SKM-1 treated with dmso at 0.1 percent for 144 hours (cell line): ENCODE measurements at regions not wholly inside any gene's neighbourhood (a gene's known extent, or its start where the extent isn't known, plus 50 kb on each side); places are given as distances from the start of the nearest gene placed in this dataset.
A peak's percentile ranks its signal among the peaks of the same experiment; 100 is the strongest.

Source experiments
- DNase-seq: peaks from one replicate; lab custom pipeline; 2025; ENCODE audit not compliant: unreplicated experiment; lab: John Stamatoyannopoulos, UW

DNA sequence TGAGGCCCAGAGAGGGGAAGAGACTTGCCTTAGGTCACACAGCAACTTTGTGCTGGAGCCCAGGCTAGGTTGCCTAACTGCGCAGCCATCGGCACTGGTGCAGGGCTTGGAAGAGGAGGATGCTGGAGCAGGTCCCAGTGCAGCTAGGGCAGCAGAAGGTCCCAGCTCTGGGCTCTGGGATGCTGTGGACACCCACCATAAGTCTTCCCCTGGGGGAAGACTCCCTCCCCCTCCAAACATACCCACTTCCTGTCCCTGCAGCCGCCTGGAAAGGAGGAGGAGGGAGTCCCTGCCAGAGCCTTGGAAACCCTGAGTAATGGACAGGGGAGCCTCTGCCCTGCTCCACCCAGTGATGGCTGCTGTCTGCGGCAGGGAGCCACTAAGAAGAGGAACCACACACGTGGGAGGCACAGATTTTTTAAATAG, 93.6 kb downstream of the NCR2 start:
- DNase-seq = no peak

DNA sequence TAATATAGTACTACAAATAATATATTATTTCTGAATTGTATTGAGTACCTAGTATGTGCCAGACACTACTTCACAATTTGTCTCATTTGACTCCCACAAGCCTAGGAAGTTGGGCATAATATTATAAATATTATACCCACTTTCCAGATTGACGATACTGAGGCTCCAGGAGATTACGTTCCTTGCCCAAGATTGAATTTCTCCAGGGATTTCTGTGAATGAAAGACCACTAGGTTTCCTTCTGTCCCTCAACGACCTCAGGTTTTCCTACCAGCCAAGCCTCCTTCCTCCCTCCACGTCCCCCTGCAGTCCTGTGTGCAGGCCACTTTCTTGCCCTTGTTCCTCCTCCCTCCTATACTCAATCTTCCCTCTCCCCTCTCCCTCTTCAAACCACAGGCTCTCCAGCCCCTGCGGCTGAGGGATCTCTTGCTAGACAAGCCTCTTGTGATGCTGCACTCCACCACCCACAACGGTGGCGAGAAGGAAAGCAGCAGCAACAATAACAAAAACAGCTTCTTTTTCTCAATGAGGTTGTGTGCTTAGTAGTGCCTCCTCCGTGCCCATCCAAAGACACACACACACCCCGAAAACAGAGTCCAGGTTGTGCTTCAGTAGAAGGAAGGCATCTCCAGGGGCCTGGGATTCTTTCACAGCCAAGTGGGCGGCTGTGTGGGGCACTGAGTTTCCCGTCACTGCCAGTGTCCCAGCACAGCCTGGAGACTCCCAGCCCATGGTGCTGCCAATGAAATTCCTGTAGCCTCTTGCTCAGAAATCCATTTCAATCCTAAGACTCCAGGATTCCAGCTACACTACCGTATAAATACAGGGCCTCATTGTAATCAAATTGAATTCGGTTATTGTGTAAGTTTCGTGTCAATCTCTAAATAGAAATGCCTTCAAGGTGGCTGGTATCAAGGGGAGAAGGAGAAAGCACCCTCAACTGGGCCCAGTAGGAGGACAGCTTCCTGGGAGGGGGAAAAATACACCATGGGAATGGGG, 94.4 kb downstream of the NCR2 start:
- no peak for DNase-seq

DNA sequence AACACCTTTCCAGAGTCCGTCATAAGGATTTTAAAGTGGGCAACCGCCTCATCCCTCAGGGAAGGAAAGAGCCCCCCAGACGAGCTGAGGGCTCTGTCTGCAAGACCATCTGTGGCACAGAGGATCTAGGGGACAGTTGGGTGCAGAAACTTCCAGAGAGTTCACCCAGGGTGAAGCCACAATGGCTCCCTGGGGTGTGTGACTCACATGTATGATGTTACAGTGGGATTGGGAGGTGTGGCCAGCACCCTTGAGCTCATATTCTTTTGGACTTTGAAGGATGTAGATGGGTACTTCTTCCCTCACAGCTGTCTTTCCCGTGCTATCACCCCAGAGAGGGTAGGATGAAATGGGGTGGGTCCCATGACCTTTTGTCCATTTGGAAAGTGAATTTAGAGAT, 95.5 kb downstream of the NCR2 start:
- no peak for DNase-seq

DNA sequence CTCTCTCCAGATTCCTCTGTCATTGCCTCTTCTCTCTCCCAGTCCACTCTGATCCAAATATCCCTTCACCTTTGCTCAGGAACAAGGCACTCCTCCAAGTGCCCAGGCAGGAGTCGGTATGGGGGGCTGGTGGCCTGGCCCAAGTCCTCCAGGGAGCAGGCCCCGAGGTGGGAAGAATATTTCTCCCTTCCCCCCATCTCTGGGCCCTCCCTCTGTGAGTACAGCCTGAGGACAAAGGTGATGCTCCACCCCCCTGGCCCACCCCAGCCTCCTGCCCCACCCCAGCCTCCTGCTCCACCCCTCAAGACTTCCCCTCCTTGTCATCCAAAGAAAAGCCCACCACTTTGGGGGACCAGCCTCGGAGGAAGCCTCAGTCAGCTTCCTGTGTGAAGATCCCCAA, 96.9 kb downstream of the NCR2 start:
- DNase-seq = no peak

DNA sequence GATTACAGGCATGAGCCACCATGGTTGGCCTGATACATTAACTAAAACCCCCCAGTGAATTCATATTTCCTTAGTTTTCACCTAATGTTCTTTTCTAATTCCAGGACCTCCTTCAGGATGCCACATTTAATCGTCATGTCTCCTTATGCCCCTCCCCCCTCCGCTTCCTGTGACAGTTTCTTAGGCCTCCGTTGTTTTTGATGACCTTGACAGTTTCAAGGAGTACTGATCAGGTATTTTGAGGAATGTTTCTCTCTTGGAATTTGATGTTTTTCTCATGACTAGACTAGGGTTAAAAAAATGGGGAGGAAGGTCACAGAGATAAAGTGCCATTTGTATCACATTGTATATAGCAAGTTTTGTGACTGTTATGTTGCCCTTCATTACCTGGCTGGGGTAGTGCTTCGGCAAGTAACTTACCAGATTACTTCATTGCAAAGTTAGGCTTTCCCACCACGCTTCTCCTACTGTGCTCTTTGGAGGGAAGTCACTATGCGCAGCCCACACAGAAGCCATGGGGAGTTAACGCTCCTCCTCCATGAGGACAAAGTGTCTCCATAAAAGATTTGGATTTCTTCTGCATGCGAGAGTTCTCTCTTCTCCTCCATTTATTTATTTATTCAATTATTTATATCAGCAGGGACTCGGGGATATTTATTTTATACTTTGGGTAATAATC, 99.5 kb downstream of the NCR2 start:
- no peak for DNase-seq

DNA sequence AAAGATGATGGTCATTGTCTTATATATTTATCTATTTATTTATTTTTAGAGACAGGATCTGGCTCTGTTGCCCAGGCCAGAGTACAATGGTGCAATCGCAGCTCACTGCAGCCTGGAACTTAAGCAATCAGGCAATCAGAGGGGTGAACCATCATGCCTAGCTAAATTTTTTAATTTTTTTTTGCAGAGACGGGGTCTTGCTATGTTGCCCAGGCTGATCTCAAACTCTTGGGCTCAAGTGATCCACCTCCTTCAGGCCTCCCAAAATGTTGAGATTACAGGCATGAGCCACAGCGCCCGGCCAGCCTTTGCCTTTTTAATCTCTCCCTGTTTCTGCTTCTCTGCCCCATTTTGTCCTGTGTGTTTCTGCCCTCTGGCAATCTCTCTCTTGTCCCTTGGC, 102.2 kb downstream of the NCR2 start:
- DNase-seq = no peak

DNA sequence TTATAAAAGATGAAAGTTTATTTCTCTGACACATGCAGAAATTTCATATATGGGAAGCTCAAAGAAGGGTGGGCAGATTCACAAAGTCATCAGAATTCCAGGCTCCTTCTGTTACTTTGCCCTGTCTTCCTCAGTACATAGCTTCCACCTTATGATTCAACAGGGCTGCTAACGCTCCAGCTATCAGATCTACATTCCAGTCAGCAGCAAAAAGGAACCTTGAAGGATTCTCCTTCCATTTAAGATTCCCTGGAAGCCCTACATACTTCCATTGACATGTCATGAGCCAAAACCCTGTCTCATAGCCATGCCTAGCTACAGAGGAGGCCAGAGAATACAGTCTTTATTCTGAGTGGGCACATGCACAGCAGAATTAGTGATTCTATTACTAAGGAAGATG, 103.3 kb downstream of the NCR2 start:
- no peak for DNase-seq

DNA sequence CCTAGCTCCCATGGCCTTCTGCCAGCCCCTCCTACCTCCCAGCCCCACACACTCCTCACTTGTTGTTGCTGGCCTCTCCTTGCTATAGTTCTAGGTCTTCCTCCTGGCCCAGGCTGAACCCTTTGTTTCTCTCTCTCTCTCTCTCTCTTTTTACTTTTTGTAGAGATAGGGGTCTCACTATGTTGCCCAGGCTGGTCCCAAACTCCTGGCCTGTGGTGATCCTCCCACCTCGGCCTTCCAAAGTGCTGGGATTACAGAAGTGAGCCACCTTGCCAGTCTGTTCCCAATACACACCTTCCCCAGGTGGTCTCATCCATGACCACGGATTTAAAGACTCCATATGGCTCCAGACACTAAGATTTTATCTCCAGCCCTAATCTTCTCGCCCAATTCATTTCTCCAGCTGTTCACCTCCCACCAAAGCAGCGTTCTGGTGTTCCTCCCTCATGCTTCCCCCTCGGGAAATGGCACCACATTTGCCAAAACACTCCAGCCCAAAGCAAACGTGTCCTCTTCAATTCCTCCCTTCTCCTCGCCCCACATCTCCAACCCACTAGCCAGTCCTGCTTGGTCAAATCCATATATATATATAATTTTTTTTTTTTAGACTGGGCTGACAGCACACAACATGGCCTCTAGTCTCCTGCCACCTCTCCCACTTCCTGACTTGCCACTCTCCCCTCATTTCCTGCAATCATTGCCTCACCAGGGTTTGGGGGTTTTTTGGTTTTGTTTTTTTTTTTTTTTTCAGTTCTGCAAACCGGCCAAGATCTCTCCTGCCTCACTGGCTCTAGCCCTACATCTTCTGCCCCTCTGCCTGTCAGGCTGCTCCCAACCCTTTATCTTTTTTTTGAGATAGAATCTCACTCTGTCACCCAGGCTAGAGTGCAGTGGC, 104.4 kb downstream of the NCR2 start:
- peak; percentile 77 for DNase-seq

DNA sequence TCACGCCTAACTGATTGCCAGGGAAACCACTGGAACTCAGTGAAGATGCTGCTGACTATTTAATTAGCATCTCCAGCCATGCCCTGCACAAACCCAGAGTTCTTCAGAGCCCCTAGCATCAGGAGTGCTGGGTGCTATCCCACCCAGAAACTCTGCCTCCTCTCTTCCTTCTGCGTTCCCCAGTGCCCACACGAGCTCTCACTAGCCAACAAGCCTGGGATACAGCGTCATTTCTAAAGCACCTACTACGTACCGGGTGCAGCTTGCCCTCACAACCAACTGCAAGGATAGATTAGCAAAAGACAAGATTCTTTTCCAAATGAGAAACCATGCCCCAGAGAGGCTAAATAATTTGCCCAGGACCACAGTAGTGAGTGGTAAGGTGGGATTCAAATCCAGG, 105.2 kb upstream of the FOXP4 start:
- DNase-seq = no peak

DNA sequence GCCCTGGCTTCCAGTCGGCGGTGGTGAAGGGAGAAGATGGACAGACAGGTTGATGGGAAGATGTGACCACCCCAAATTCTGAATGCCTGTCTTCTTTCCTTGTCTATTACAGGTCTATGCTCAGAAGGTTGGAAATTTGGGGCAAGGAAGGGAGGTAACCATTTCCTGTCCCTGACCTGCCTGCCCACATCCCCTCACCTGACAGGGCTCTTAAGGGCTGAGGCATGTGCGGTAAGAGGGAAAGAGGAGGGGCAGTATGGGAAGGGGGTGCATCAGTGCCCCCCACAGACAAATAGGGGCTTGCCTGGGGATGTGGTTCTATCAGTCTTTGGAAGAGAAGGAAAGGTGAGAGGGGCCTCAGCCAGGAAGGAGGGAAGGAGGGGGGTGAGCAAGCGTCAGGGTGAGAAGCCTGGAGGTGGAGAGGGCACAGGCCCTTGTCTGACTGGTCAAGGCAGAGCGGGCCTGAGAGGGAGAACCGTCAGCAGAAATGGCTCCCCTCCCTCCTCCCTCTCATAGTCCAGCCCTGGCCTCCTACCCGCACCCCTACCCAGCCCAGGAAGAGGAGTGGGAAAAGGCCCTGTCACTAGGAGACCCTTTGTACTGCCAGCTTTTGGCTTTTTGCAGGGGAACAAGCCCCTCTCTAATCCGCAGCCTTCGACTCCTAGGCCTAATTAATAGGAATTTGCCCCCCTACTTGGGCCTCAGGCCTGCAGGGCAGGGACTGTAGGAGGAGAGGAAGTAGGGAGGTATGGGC, 104.4 kb upstream of the FOXP4 start:
- no peak for DNase-seq

DNA sequence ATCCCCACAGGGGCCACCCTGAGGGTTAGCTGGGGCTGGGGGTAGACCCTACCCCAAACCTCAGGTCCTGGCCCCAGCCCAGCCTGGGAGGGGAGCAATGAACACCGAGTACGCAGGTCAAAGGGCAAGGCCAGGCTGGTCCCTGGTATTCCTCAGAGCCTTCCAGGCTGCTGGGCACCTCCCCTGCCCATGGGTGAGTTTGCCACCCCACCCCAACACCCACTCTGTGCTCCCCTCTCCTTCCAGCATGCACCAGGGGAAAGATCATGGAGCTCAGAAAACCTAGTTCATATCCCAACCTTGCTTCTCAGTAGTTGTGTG, 103.9 kb upstream of the FOXP4 start:
- no peak for DNase-seq

DNA sequence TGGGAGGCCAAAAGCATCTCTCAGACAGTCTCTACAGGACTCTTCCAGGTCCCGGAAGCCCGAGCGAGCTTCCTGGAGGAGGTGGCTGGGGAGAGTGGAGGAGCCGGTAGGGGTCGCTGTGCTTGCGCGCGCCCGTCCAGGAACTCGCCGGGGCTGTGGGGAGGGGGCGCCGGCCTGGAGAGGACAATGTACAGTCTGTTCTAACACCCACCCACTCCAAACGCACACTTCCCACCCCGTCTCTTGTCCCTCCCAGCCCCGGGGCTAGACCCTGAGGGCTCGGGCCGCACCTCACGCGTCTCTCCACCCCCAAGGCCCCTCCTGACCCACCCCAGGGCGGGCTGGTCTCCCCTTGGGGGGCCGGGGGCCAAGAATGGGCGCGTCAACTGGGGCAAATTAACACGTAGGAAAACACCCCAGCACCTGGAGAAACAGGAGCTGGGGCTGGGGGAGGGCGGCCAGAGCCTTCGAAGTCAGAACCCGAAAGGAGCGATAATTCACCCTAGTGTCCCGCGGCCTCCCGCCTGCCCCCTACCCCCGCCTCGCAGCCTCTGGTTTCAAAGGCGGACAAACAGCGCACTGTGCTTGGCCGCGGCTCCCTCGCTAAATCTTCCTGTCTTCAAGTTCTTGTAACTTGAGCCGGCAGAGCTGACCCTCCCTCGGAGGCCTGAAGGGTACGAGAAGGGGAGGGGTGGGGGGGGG, 103.2 kb upstream of the FOXP4 start:
- no peak for DNase-seq

DNA sequence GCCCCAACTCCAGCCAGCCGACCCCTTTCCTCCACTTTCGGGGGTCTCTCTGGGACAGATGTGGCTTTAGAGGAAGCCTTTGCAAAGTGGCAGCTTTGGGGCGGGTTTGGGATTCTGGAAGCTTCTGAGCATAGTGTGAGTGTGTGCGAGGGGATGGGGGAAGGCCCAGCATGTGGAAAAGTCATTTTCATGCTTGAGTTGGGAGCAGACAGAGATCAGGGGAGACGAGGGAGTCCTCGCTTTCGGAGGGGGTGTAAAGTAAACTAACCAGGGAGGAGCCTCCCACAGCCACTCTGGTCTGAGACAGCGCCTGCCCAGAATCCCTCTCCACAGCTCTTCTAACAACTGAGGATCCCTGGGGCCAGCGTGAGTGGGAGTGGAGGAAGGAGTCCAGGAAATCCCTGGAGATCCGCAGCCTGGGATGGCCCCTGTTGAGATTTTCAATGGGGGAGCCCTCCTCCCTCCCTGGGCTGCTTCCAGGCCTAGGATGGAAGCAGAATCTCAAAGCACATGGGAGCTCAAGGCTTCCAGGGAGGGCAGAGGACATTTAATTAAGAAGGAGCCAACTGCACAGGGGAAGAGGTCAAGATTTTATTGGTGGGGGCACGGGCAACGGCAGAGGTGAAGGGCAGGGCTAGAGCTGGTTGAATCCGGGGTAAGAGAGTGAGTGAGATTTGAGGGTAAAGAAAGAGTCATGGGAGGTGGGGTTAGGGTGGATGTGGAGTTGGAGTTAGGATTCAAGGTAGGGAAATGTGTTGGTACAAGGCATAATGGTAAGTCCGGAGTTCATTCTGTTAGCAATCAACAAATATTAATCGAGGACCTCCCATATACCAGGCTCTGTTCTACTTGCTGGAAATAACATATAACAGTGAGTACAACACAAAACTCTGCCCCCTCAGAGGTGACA, 102.3 kb upstream of the FOXP4 start:
- DNase-seq = no peak

DNA sequence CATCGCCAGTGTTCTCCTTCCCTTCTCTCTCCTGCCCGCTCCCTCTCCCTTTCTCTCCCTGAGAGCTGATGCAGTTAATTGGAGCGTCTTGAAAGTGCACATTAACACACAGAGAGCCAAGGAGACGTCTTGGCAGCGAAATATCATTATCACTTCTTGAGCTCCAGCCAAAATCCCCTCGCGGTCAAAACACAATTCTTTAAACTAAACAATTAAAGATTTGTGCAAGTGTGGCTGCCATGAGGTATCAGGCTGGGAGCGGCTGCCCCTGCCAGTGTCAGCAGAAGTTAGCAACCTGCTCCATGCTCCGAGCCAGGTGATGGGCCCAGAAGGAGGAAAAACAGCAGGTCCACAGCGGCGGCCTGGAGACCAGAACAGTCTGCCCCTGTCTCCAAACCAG, 100.9 kb upstream of the FOXP4 start:
- DNase-seq = no peak

DNA sequence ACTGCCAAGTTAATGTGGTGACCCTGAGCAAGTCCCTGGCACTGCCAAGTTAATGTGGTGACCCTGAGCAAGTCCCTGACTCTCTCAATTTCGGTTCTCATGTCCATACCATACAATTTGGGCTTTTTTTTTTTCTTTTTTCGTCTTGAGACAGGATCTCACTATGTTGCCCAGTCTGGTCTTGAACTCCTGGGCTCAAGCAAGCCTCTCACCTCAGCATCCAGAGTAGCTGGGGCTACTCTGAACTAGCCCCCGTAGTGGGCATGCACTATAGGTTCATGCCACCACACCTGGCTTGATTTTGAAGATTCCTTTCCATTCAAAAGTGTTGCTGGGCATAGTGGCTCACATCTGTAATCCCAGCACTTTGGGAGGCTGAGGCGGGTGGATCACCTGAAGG, 100.0 kb upstream of the FOXP4 start:
- no peak for DNase-seq

DNA sequence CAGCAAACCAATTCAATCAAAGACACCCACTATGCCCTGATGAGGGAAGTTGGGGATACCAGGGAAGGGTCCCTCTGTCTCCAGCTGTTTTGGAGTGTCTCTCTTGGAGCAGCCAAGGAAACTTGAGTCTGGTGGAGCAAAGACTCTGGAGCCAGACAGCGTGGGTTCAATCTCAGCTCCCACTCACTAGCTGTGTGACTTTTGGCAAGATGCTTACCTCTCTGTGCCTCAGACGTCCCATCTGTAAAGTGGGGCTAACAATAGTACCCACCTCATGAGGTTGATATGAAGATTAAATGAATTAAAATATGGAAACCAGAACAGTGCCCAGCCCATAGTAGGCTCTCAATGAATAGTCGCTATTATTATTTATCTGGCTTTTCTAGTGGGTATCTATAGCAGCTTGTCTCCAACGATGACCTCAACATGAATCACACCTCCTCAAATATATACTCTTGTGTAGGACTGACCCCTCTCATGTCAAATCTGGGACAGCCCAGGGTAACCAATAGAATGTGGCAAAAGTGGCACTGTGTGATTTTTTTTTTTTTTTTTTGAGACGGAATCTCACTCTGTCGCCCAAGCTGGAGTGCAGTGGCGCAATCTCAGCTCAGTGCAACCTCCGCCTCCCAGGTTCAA, 99.2 kb upstream of the FOXP4 start:
- no peak for DNase-seq

DNA sequence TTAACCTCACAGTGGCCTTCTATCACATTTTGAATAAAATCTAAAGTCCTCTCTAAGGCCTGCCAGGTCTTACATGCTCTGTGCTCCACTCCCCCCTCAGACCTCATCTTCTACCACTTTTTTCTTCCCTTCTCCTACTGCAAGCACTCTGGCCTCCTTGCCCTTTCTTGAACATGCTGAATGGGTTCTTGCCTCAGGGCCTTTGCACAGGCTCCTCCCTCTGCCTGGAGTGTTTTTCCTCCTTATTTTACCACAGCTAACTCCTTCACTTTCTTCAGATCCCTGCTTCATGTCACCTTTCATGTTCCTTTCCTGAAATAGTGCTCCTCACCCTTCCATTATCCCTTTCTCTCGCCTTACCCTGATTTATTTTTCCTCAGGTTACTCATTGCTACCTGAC, 97.9 kb upstream of the FOXP4 start:
- DNase-seq = no peak

DNA sequence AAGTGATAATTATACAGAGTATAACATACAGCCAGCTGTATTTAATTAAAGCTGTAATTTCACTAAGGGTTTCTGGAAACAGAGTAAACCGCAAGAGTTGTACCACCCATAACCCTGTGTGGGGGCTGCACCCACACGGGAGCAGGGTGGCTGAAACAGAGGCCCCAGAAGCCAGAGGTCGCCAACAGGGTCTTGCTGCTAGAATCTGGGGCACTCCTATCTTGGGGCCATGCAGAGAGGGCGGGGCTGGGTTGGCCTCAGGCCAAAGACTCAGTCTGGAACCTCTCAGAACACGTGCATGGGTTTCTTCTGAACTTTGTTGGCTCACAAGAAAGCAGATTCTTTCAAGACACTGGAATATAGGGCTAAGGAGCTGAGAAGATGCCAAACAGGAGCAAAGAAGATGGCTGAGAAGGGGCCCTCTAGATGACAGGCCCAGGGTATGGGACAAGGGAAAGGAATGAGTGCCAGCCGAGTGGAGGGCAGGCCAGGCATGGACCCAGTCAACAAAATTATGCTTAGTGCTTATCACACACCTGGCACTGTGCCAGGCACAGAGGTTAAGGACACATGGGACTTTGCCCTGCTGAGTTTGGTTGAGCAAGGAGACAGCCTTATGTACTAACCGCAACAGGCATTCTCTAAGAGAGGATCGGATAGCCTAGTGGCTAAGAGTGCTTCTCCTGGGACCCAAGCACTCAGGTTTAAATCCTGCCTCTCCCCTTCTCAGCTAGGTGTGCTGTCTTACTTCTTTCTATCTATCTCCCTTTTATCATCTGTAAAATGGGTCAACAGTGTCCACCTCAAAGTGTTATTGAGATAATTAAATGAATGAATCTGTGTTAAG, 96.6 kb upstream of the FOXP4 start:
- DNase-seq = no peak
